H1 (cell line): ENCODE measurements at regions not wholly inside any gene's neighbourhood (a gene's known extent, or its start where the extent isn't known, plus 50 kb on each side); places are given as distances from the start of the nearest gene placed in this dataset.

Experiments
- CTCF ChIA-PET: fragments of 300-600 bp; sonication (Branson Sonifier 250); formaldehyde crosslinking; loops from one replicate; lab custom pipeline; 2021; ENCODE audit not compliant: partially characterized antibody; lab: Charles Lee
- POLR2A ChIA-PET: fragments of 300-600 bp; sonication (Branson Sonifier 250); formaldehyde crosslinking; loops from one replicate; lab custom pipeline; 2021; ENCODE audit warnings: inconsistent platforms; ENCODE audit not compliant: partially characterized antibody; lab: Charles Lee
- DNase-seq, 2 experiments: peaks; one replicate each; pipeline versions ENCODE4 v3.0.0 to v3.0.0-alpha.2; 2010 to 2022; ENCODE audit warnings: low spot score in 2 of 2, low read depth in 1 of 2, mixed read lengths in 1 of 2
- FAIRE-seq: peaks from 2 replicates; lab custom pipeline; 2011; peaks lifted over from hg19 to GRCh38; lab: Jason Lieb, UNC
- H2AFZ ChIP-seq: 2 replicates; pipeline ENCODE4 v1.8.1; 2012; ENCODE audit warnings: low read length, inconsistent platforms
- H2AK5ac ChIP-seq: 2 replicates; pipeline ENCODE4 v1.6.1; 2013; ENCODE audit warnings: low read depth, low read length
- H2BK120ac ChIP-seq: replicated peaks from 2 replicates; pipeline ENCODE3; 2013; ENCODE audit warnings: low read depth, low read length, inconsistent platforms
- H2BK12ac ChIP-seq: 2 replicates; pipeline ENCODE4 v1.6.1; 2013; ENCODE audit warnings: low read depth, low read length
- H2BK15ac ChIP-seq: 2 replicates; pipeline ENCODE4 v1.6.1; 2013; ENCODE audit warnings: low read length
- H2BK20ac ChIP-seq: 2 replicates; pipeline ENCODE4 v1.6.1; 2013; ENCODE audit warnings: low read length
- H2BK5ac ChIP-seq: 2 replicates; pipeline ENCODE4 v1.6.1; 2013; ENCODE audit warnings: low read depth, low read length
- H3K14ac ChIP-seq: 2 replicates; pipeline ENCODE4 v1.6.1; 2013; ENCODE audit warnings: inconsistent platforms; ENCODE audit not compliant: insufficient read length
- H3K18ac ChIP-seq: 2 replicates; pipeline ENCODE4 v1.6.1; 2013; ENCODE audit warnings: low read length; ENCODE audit errors: extremely low read depth
- H3K23ac ChIP-seq: 2 replicates; pipeline ENCODE4 v1.6.1; 2013; ENCODE audit warnings: inconsistent platforms; ENCODE audit not compliant: insufficient read length
- H3K23me2 ChIP-seq: 2 replicates; pipeline ENCODE4 v1.6.1; 2013; ENCODE audit warnings: low read depth, low read length
- H3K27ac ChIP-seq: 2 replicates; pipeline ENCODE4 v1.6.1; 2011; ENCODE audit warnings: low read depth, low read length, inconsistent platforms
- H3K27me3 ChIP-seq, 4 experiments: replicated peaks in 1 of 4; 1 replicate in 1 of 4; 2 replicates in 3 of 4; pipeline versions ENCODE4 v1.6.1 to v1.8.1; 2011 to 2013; ENCODE audit warnings: low read length in 3 of 4, mild to moderate bottlenecking in 3 of 4, inconsistent platforms in 2 of 4, mixed read lengths in 2 of 4, moderate library complexity in 1 of 4; ENCODE audit not compliant: control insufficient read depth in 3 of 4, insufficient read depth in 3 of 4; ENCODE audit errors: extremely low read depth in 1 of 4
- H3K36me3 ChIP-seq, 4 experiments: 2 replicates each; pipeline versions ENCODE4 v1.6.1 to v1.8.1; 2011 to 2013; ENCODE audit warnings: mild to moderate bottlenecking in 4 of 4, low read length in 3 of 4, moderate library complexity in 2 of 4, control low read depth in 1 of 4, inconsistent platforms in 1 of 4; ENCODE audit not compliant: insufficient read depth in 4 of 4, control insufficient read depth in 2 of 4
- H3K4ac ChIP-seq: replicated peaks from 2 replicates; pipeline ENCODE3; 2013; ENCODE audit warnings: low read length, low read depth, mixed read lengths, inconsistent platforms; ENCODE audit not compliant: insufficient read length
- H3K4me1 ChIP-seq, 4 experiments: replicated peaks in 1 of 4; 1 replicate in 1 of 4; 2 replicates in 3 of 4; pipeline versions ENCODE4 v1.6.1 to v1.8.1; 2011 to 2013; ENCODE audit warnings: low read length in 3 of 4, inconsistent platforms in 2 of 4, mixed read lengths in 1 of 4; ENCODE audit not compliant: insufficient read depth in 4 of 4, control insufficient read depth in 3 of 4
- H3K4me2 ChIP-seq, 2 experiments: 2 replicates each; pipeline versions ENCODE4 v1.6.1 to v1.8.1; 2011 to 2013; ENCODE audit warnings: low read depth in 2 of 2, low read length in 2 of 2, control low read depth in 1 of 2, inconsistent platforms in 1 of 2, mild to moderate bottlenecking in 1 of 2; ENCODE audit not compliant: insufficient read depth in 1 of 2
- H3K4me3 ChIP-seq, 4 experiments: fragments of 200-600, 300-600 bp in 1 of 4; sonication (generic), shearing (Covaris generic), sonication (Bioruptor Twin) in 1 of 4; 2 replicates each; pipeline versions ENCODE4 v1.5.1 to v1.8.1; 2011 to 2016; ENCODE audit warnings: low read length in 4 of 4, low read depth in 3 of 4, control low read depth in 2 of 4, inconsistent platforms in 2 of 4, mild to moderate bottlenecking in 2 of 4, mixed read lengths in 1 of 4, moderate library complexity in 1 of 4; ENCODE audit not compliant: insufficient read depth in 2 of 4; ENCODE audit errors: extremely low read depth in 1 of 4
- H3K56ac ChIP-seq: replicated peaks from 2 replicates; pipeline ENCODE3; 2013; ENCODE audit warnings: low read depth, mild to moderate bottlenecking, mixed read lengths, low read length, inconsistent platforms; ENCODE audit not compliant: insufficient read length
- H3K79me1 ChIP-seq: 2 replicates; pipeline ENCODE4 v1.6.1; 2013; ENCODE audit warnings: low read depth, low read length, control low read depth
- H3K79me2 ChIP-seq, 2 experiments: 2 replicates each; pipeline versions ENCODE4 v1.6.1 to v1.8.1; 2012 to 2013; ENCODE audit warnings: low read length in 2 of 2, mild to moderate bottlenecking in 2 of 2, inconsistent platforms in 1 of 2; ENCODE audit not compliant: insufficient read depth in 2 of 2, control insufficient read depth in 1 of 2
- H3K9ac ChIP-seq, 4 experiments: replicated peaks in 1 of 4; 1 replicate in 1 of 4; 2 replicates in 3 of 4; pipeline versions ENCODE4 v1.6.1 to v1.8.1; 2011 to 2013; ENCODE audit warnings: low read depth in 3 of 4, low read length in 3 of 4, control low read depth in 2 of 4, mild to moderate bottlenecking in 2 of 4, moderate library complexity in 2 of 4, inconsistent platforms in 1 of 4; ENCODE audit errors: extremely low read depth in 1 of 4
- H3K9me3 ChIP-seq, 2 experiments: 2 replicates each; pipeline versions ENCODE4 v1.6.1 to v1.8.1; 2012 to 2013; ENCODE audit warnings: mild to moderate bottlenecking in 2 of 2, moderate library complexity in 2 of 2, control low read depth in 1 of 2, inconsistent platforms in 1 of 2, low read depth in 1 of 2, low read length in 1 of 2, mixed read lengths in 1 of 2; ENCODE audit not compliant: insufficient read depth in 2 of 2
- H4K20me1 ChIP-seq, 2 experiments: replicated peaks in 1 of 2; 2 replicates each; pipeline versions ENCODE3 to v1.8.1; 2011 to 2013; ENCODE audit warnings: inconsistent platforms in 2 of 2, low read length in 2 of 2, mild to moderate bottlenecking in 1 of 2; ENCODE audit not compliant: insufficient read depth in 2 of 2, control insufficient read depth in 1 of 2
- H4K5ac ChIP-seq: 2 replicates; pipeline ENCODE4 v1.6.1; 2013; ENCODE audit warnings: low read length, low read depth, mixed read lengths, inconsistent platforms; ENCODE audit not compliant: insufficient read length
- H4K8ac ChIP-seq: 2 replicates; pipeline ENCODE4 v1.8.0; 2013; ENCODE audit warnings: mild to moderate bottlenecking, moderate library complexity, low read length, inconsistent platforms; ENCODE audit not compliant: insufficient read depth; ENCODE audit errors: extremely low read depth
- H4K91ac ChIP-seq: replicated peaks from 2 replicates; pipeline ENCODE3; 2013; ENCODE audit warnings: low read length, mixed read lengths, inconsistent platforms; ENCODE audit not compliant: insufficient read length
- ASH2L ChIP-seq: fragments of 200-600, 300-600 bp; sonication (generic); IDR thresholded peaks from one replicate; pipeline ENCODE4 v1.7.1; 2017; ENCODE audit warnings: low read length
- CBX5 ChIP-seq: fragments of 300-800, 300-1000 bp; sonication (generic); IDR thresholded peaks from 2 replicates; pipeline ENCODE4 v1.7.1; 2016; ENCODE audit warnings: antibody characterized with exemption, low read length, low read depth
- CTBP2 ChIP-seq: IDR thresholded peaks from 2 replicates; pipeline ENCODE4 v1.7.0; 2011; ENCODE audit warnings: borderline replicate concordance, mild to moderate bottlenecking, moderate library complexity, mixed read lengths, low read length; ENCODE audit not compliant: insufficient read depth, insufficient read length
- FOSL1 ChIP-seq: IDR thresholded peaks from 2 replicates; pipeline ENCODE4 v1.6.1; 2011; ENCODE audit warnings: mild to moderate bottlenecking, low read depth, low read length, moderate library complexity; ENCODE audit not compliant: insufficient read depth
- HDAC2 ChIP-seq, 2 experiments: fragments of 300-600 bp in 1 of 2; sonication (generic) in 1 of 2; IDR thresholded peaks; 2 replicates each; pipeline ENCODE4 v1.6.1; 2011 to 2012; ENCODE audit warnings: low read depth in 2 of 2, low read length in 2 of 2, mild to moderate bottlenecking in 2 of 2, moderate library complexity in 2 of 2, borderline replicate concordance in 1 of 2, inconsistent platforms in 1 of 2
- HDAC6 ChIP-seq: IDR thresholded peaks from one replicate; pipeline ENCODE4 v1.7.1; 2012; ENCODE audit warnings: low read depth, mild to moderate bottlenecking, inconsistent platforms, low read length, moderate library complexity
- NRF1 ChIP-seq: IDR thresholded peaks from 2 replicates; pipeline ENCODE4 v1.6.1; 2011; ENCODE audit warnings: mild to moderate bottlenecking, low read depth, low read length, improper control_type of control experiment
- POLR2AphosphoS5 ChIP-seq: IDR thresholded peaks from 2 replicates; pipeline ENCODE4 v1.6.1; 2011; ENCODE audit warnings: low read depth, low read length
- SAP30 ChIP-seq: fragments of 300-600 bp; sonication (generic); IDR thresholded peaks from 2 replicates; pipeline ENCODE4 v1.7.1; 2012; ENCODE audit warnings: low read length, moderate library complexity, mild to moderate bottlenecking, inconsistent platforms; ENCODE audit not compliant: insufficient read depth, insufficient replicate concordance
- SIN3A ChIP-seq, 2 experiments: IDR thresholded peaks in 1 of 2; conservative IDR thresholded peaks in 1 of 2; 2 replicates each; pipeline ENCODE4 v1.6.1; 2011 to 2012; ENCODE audit warnings: low read length in 2 of 2, improper control_type of control experiment in 1 of 2, low read depth in 1 of 2, mild to moderate bottlenecking in 1 of 2
- TCF12 ChIP-seq: IDR thresholded peaks from 2 replicates; pipeline ENCODE4 v1.6.1; 2011; ENCODE audit warnings: low read depth, mild to moderate bottlenecking, low read length
- TF ChIP-seq, protein P1 (sequence below): IDR thresholded peaks from 2 replicates; pipeline ENCODE4 v1.6.1; 2012; ENCODE audit warnings: low read length, inconsistent platforms
- TF ChIP-seq, protein P2 (sequence below): IDR thresholded peaks from 2 replicates; pipeline ENCODE4 v1.6.1; 2011; ENCODE audit warnings: low read depth, mild to moderate bottlenecking, low read length; ENCODE audit not compliant: insufficient read depth

DNA sequence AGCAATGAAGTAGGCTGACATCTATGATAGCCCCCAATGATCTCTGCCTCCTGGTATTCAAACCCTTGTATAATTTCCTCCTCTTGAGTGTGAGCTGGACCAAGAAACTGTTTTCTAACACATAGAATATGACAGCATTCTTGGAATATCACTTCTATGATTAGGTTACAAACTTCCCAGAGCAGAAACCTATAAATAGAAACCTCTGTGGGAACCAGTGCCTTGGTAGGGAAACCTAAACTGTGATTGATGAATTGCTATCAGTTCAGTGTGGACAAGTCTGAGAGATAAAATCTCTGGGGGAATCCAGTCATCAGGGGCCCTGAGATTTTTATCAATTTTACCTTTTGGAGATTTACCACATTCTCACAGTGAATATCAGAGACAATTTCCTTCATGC is 756.5 kb upstream of the AGA start:
- Histone ChIP-seq H2BK12ac (no peak overlapping the region), H3K14ac (no peak overlapping the region), H3K79me2 (no peaks in the 10 kb centered on the region), H4K20me1 (no peaks in the 10 kb centered on the region), H3K36me3 (no peaks in the 10 kb centered on the region; a peak in 1 of 8 replicates), H4K5ac (no peak overlapping the region), H2BK20ac (no peak overlapping the region), H3K4me1 (no peaks in the 10 kb centered on the region), H2BK5ac (no peak overlapping the region), H2AFZ (no peak overlapping the region), H2BK15ac (no peak overlapping the region), H4K8ac (no peak overlapping the region), H4K91ac (no peak overlapping the region), H2BK120ac (no peak overlapping the region), H3K56ac (no peak overlapping the region), H3K4me3 (no peak overlapping the region), H3K4me2 (no peak overlapping the region), H3K27ac (no peak overlapping the region), H3K9me3 (no peaks in the 10 kb centered on the region), H3K27me3 (peaks cover 0 to 2% (median 0%) of the 10 kb centered on the region in 4 experiments; a peak in 1 of 7 replicates), H3K79me1 (no peaks in the 10 kb centered on the region), H3K23me2 (no peaks in the 10 kb centered on the region), H3K4ac (no peak overlapping the region), H2AK5ac (no peak overlapping the region), H3K18ac (no peak overlapping the region), H3K9ac (no peak overlapping the region), H3K23ac (no peak overlapping the region)
- CTCF ChIA-PET = no interaction called here
- FAIRE-seq (no peak), DNase-seq (no peak)
- POLR2A ChIA-PET = no interaction called here
- TF ChIP-seq HDAC6 (no peak), SAP30 (no peak), POLR2AphosphoS5 (no peak), FOSL1 (no peak), HDAC2 (IDR thresholded peaks at IDR 0.05; ENCODE audit: borderline replicate concordance in 1 of 2, low read depth in 2 of 2, low read length in 2 of 2) (no peak), TCF12 (no peak), CTBP2 (no peak), ASH2L (no peak), NRF1 (no peak), CBX5 (no peak), SIN3A (conservative IDR thresholded peaks at IDR 0.05 in 1 of 2, IDR thresholded peaks at IDR 0.05 in 1 of 2; ENCODE audit: low read depth in 1 of 2, low read length in 2 of 2) (no peak)
- TF ChIP-seq, protein P1, sequence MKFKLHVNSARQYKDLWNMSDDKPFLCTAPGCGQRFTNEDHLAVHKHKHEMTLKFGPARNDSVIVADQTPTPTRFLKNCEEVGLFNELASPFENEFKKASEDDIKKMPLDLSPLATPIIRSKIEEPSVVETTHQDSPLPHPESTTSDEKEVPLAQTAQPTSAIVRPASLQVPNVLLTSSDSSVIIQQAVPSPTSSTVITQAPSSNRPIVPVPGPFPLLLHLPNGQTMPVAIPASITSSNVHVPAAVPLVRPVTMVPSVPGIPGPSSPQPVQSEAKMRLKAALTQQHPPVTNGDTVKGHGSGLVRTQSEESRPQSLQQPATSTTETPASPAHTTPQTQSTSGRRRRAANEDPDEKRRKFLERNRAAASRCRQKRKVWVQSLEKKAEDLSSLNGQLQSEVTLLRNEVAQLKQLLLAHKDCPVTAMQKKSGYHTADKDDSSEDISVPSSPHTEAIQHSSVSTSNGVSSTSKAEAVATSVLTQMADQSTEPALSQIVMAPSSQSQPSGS = no peak
- TF ChIP-seq, protein P2, sequence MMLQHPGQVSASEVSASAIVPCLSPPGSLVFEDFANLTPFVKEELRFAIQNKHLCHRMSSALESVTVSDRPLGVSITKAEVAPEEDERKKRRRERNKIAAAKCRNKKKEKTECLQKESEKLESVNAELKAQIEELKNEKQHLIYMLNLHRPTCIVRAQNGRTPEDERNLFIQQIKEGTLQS = no peak
